Nephron (organoid): ENCODE measurements at regions not wholly inside any gene's neighbourhood (a gene's known extent, or its start where the extent isn't known, plus 50 kb on each side); places are given as distances from the start of the nearest gene placed in this dataset.

Source experiments
- H3K27ac Mint-ChIP-seq, 3 experiments: 2 replicates each; pipeline ENCODE4 v1.8.0; 2020; ENCODE audit warnings: mixed read lengths in 3 of 3, mild to moderate bottlenecking in 2 of 3, moderate library complexity in 1 of 3
- H3K27me3 Mint-ChIP-seq: 2 replicates; pipeline ENCODE4 v1.8.0; 2021; ENCODE audit warnings: low read depth, mild to moderate bottlenecking, moderate library complexity, mixed read lengths
- H3K36me3 Mint-ChIP-seq: 2 replicates; pipeline ENCODE4 v1.8.0; 2020; ENCODE audit warnings: low read depth, mixed read lengths
- H3K4me1 Mint-ChIP-seq: 2 replicates; pipeline ENCODE4 v1.8.0; 2020; ENCODE audit warnings: mixed read lengths
- H3K4me3 Mint-ChIP-seq, 3 experiments: 2 replicates each; pipeline ENCODE4 v1.8.0; 2020; ENCODE audit warnings: mild to moderate bottlenecking in 3 of 3, mixed read lengths in 3 of 3, moderate library complexity in 2 of 3
- H3K9me3 Mint-ChIP-seq: 2 replicates; pipeline ENCODE4 v1.8.0; 2020; ENCODE audit warnings: mixed read lengths
- TF ChIP-seq, protein P1 (sequence below), 3 experiments: fragments of 200-600 bp; sonication (generic); IDR thresholded peaks; one replicate each; pipeline ENCODE4 v1.5.0; 2021; ENCODE audit warnings: antibody characterized with exemption in 3 of 3; ENCODE audit not compliant: unreplicated experiment in 3 of 3

DNA sequence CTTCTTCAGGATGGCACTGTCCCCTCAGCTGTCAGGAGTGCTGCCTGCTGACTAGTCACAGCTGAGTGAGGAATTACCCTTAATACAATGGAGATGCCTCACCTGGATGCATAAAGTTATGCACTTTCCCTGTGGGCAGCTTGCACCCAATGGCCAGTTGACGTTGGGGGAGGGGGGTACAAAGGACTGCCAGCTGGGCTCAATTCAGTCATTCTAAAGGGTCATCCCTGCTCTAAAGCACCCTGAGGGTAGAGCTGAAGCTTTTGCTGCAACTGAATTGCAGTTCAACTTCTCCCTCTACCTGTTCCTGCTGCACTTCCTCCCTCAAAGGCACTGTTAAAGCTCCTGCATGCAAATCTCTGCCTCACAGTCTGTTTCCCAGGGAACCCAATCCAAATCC is 147.8 kb upstream of the SESN3 start:
- H3K27ac Mint-ChIP-seq = no peak overlapping the region
- H3K9me3 Mint-ChIP-seq = no peaks in the 10 kb centered on the region
- TF ChIP-seq, protein P1, sequence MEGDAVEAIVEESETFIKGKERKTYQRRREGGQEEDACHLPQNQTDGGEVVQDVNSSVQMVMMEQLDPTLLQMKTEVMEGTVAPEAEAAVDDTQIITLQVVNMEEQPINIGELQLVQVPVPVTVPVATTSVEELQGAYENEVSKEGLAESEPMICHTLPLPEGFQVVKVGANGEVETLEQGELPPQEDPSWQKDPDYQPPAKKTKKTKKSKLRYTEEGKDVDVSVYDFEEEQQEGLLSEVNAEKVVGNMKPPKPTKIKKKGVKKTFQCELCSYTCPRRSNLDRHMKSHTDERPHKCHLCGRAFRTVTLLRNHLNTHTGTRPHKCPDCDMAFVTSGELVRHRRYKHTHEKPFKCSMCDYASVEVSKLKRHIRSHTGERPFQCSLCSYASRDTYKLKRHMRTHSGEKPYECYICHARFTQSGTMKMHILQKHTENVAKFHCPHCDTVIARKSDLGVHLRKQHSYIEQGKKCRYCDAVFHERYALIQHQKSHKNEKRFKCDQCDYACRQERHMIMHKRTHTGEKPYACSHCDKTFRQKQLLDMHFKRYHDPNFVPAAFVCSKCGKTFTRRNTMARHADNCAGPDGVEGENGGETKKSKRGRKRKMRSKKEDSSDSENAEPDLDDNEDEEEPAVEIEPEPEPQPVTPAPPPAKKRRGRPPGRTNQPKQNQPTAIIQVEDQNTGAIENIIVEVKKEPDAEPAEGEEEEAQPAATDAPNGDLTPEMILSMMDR (IDR thresholded peaks at IDR 0.05; ENCODE audit: unreplicated experiment in 3 of 3) = no peak
- H3K4me3 Mint-ChIP-seq = no peak overlapping the region
- H3K36me3 Mint-ChIP-seq = no peaks in the 10 kb centered on the region
- H3K27me3 Mint-ChIP-seq = peaks cover under 1% of the 10 kb centered on the region
- H3K4me1 Mint-ChIP-seq = peaks cover 29% of the 10 kb centered on the region

- H3K36me3 Mint-ChIP-seq = no peaks in the 10 kb centered on the region
- no peaks in the 10 kb centered on the region for H3K27me3 Mint-ChIP-seq
- no peak overlapping the region for H3K27ac Mint-ChIP-seq
- no peak overlapping the region for H3K4me3 Mint-ChIP-seq
- H3K4me1 Mint-ChIP-seq = peaks cover 34% of the 10 kb centered on the region
- H3K9me3 Mint-ChIP-seq = no peaks in the 10 kb centered on the region
- TF ChIP-seq, protein P1 (IDR thresholded peaks at IDR 0.05; ENCODE audit: unreplicated experiment in 3 of 3) = no peak
Measured at GRCh38 chr11:95378111-95378510, 147.1 kb upstream of the SESN3 start.

- no peak overlapping the region for H3K4me3 Mint-ChIP-seq
- H3K27ac Mint-ChIP-seq = no peak overlapping the region
- H3K36me3 Mint-ChIP-seq = no peaks in the 10 kb centered on the region
- no peaks in the 10 kb centered on the region for H3K27me3 Mint-ChIP-seq
- H3K9me3 Mint-ChIP-seq = no peaks in the 10 kb centered on the region
- TF ChIP-seq, protein P1 (IDR thresholded peaks at IDR 0.05; ENCODE audit: unreplicated experiment in 3 of 3) = no peak
- H3K4me1 Mint-ChIP-seq = peaks cover 44% of the 10 kb centered on the region
Measured at GRCh38 chr11:95375886-95376285, 144.9 kb upstream of the SESN3 start.

DNA sequence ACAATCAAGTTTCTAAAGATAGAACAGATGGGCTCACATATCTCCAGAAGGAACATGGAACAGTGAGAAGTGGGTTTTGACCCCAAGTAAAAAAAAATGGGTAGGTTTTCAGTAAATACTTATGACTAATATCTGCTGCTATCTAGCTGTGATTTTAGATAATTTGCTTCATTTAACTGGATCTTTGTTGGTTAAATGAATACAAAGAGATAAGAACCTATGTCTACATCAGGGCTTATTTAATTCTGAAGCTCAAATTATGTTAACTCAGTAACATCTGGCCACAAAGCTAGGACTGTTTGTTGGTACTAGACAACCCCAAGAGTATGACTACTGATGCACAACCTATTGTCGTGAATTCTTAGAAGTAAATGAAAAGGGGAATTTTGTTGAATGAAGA is 144.4 kb upstream of the SESN3 start:
- H3K27me3 Mint-ChIP-seq = no peaks in the 10 kb centered on the region
- TF ChIP-seq, protein P1 (IDR thresholded peaks at IDR 0.05; ENCODE audit: unreplicated experiment in 3 of 3) = no peak
- H3K4me1 Mint-ChIP-seq = peaks cover 45% of the 10 kb centered on the region

GRCh38 chr11:95374105-95374504 is 143.1 kb upstream of the SESN3 start:
- Mint-ChIP-seq H3K27me3 (no peaks in the 10 kb centered on the region), H3K36me3 (no peaks in the 10 kb centered on the region), H3K27ac (no peak overlapping the region), H3K4me3 (no peak overlapping the region), H3K4me1 (peaks cover 47% of the 10 kb centered on the region), H3K9me3 (no peaks in the 10 kb centered on the region)
- TF ChIP-seq, protein P1 (IDR thresholded peaks at IDR 0.05; ENCODE audit: unreplicated experiment in 3 of 3) = no peak

More for the DNA sequence above, 144.4 kb upstream of the SESN3 start:
- no peak overlapping the region for H3K27ac Mint-ChIP-seq
- no peak overlapping the region for H3K4me3 Mint-ChIP-seq
- no peaks in the 10 kb centered on the region for H3K9me3 Mint-ChIP-seq
- H3K36me3 Mint-ChIP-seq = no peaks in the 10 kb centered on the region

DNA sequence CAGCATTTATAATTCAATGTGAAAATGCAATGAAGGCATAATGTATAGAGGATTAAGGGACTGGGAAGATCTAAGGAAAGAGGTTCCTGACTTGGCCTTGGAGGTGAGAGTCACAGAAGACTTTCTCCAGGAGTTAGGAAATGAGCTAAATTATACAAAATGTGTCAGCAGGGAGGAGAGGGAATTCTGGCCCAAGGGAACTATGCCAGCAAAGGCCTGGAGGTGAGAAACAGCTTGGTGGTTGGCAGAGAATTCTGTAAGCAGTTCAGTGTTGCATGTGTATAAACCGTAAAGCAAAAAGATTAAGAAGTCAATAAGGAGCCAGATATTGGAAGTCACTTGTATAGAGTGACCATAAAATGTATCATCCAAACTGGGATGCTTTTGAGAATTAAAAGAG is 142.2 kb upstream of the SESN3 start:
- H3K4me3 Mint-ChIP-seq = no peak overlapping the region
- no peak overlapping the region for H3K27ac Mint-ChIP-seq
- no peaks in the 10 kb centered on the region for H3K27me3 Mint-ChIP-seq
- TF ChIP-seq, protein P1 (IDR thresholded peaks at IDR 0.05; ENCODE audit: unreplicated experiment in 3 of 3) = no peak
- peaks cover 46% of the 10 kb centered on the region for H3K4me1 Mint-ChIP-seq
- no peaks in the 10 kb centered on the region for H3K9me3 Mint-ChIP-seq
- no peaks in the 10 kb centered on the region for H3K36me3 Mint-ChIP-seq
